IMR-90 (cell line): ENCODE measurements at regions not wholly inside any gene's neighbourhood (a gene's known extent, or its start where the extent isn't known, plus 50 kb on each side); places are given as distances from the start of the nearest gene placed in this dataset.

Experiments used
- ATAC-seq: fragments of 200-7000 bp; cut with Tn5 transposase; 2 replicates; pipeline ENCODE4 v1.9.1; 2020; ENCODE audit warnings: low read depth, mild to moderate bottlenecking, moderate library complexity
- BruUV-seq: library from RNA; stranded (reverse); fragments of 400-500 nt; replicated peaks from 2 replicates; lab custom pipeline; 2021; lab: Mats Ljungman, UMichigan
- CTCF ChIA-PET: fragments of 300-600 bp; formaldehyde crosslinking; extraction: SDS; loops from one replicate; lab custom pipeline; 2021; ENCODE audit warnings: antibody characterized with exemption; lab: Yijun Ruan, JAX
- POLR2A ChIA-PET: fragments of 300-600 bp; sonication (Branson Sonifier 250); formaldehyde crosslinking; loops from one replicate; lab custom pipeline; 2022; ENCODE audit warnings: antibody characterized with exemption; ENCODE audit not compliant: unreplicated experiment; lab: Charles Lee
- DNase-seq: peaks from one replicate; pipeline ENCODE4 v3.0.0; 2013
- H2AFZ ChIP-seq: replicated peaks from 2 replicates; pipeline ENCODE3; 2013; ENCODE audit warnings: low read length, mild to moderate bottlenecking; ENCODE audit not compliant: poor library complexity
- H2AK5ac ChIP-seq: 2 replicates; pipeline ENCODE4 v1.6.1; 2013; ENCODE audit warnings: low read depth, low read length, inconsistent platforms
- H2AK9ac ChIP-seq: replicated peaks from 2 replicates; pipeline ENCODE3; 2013; ENCODE audit warnings: mild to moderate bottlenecking, low read depth, low read length, moderate library complexity; ENCODE audit not compliant: poor library complexity
- H2BK120ac ChIP-seq: 2 replicates; pipeline ENCODE4 v1.6.1; 2013; ENCODE audit warnings: low read depth, low read length, inconsistent platforms
- H2BK15ac ChIP-seq: 3 replicates; pipeline ENCODE4 v1.6.1; 2013; ENCODE audit warnings: low read depth, low read length, inconsistent platforms
- H2BK20ac ChIP-seq: 2 replicates; pipeline ENCODE4 v1.6.1; 2013; ENCODE audit warnings: low read depth, mild to moderate bottlenecking, inconsistent platforms, low read length, moderate library complexity
- H2BK5ac ChIP-seq: 2 replicates; pipeline ENCODE4 v1.6.1; 2013; ENCODE audit warnings: mild to moderate bottlenecking, low read depth, low read length, inconsistent platforms; ENCODE audit not compliant: poor library complexity, severe bottlenecking
- H3K14ac ChIP-seq: replicated peaks from 2 replicates; pipeline ENCODE4 v1.6.1; 2013; ENCODE audit warnings: low read depth, low read length, inconsistent platforms
- H3K18ac ChIP-seq: 2 replicates; pipeline ENCODE4 v1.6.1; 2013; ENCODE audit warnings: low read depth, low read length, control low read depth
- H3K23ac ChIP-seq: 2 replicates; pipeline ENCODE4 v1.6.1; 2013; ENCODE audit warnings: low read depth, low read length, inconsistent platforms
- H3K27ac ChIP-seq: 2 replicates; pipeline ENCODE4 v1.5.1; 2013; ENCODE audit warnings: mild to moderate bottlenecking, control low read depth, low read length; ENCODE audit not compliant: insufficient read depth
- H3K27me3 ChIP-seq: 2 replicates; pipeline ENCODE4 v1.6.1; 2013; ENCODE audit warnings: low read length; ENCODE audit not compliant: control insufficient read depth, insufficient read depth
- H3K36me3 ChIP-seq: 2 replicates; pipeline ENCODE4 v1.6.1; 2013; ENCODE audit warnings: low read length, mixed read lengths; ENCODE audit not compliant: control insufficient read depth, insufficient read depth
- H3K4ac ChIP-seq: 2 replicates; pipeline ENCODE4 v1.6.1; 2013; ENCODE audit warnings: low read depth, low read length, inconsistent platforms
- H3K4me1 ChIP-seq: 2 replicates; pipeline ENCODE4 v1.6.1; 2013; ENCODE audit warnings: low read length, mixed read lengths; ENCODE audit not compliant: control insufficient read depth, insufficient read depth
- H3K4me2 ChIP-seq: 2 replicates; pipeline ENCODE4 v1.6.1; 2013; ENCODE audit warnings: low read depth, mild to moderate bottlenecking, control low read depth, low read length, moderate library complexity
- H3K4me3 ChIP-seq: 2 replicates; pipeline ENCODE4 v1.5.1; 2013; ENCODE audit warnings: low read depth, mild to moderate bottlenecking, control low read depth, low read length, moderate library complexity; ENCODE audit not compliant: insufficient read depth
- H3K56ac ChIP-seq: 2 replicates; pipeline ENCODE4 v1.6.1; 2013; ENCODE audit warnings: low read length, inconsistent platforms; ENCODE audit not compliant: insufficient read depth; ENCODE audit errors: extremely low read depth
- H3K79me1 ChIP-seq, 2 experiments: 2 replicates each; pipeline ENCODE4 v1.6.1; 2013; ENCODE audit warnings: low read length in 2 of 2, inconsistent platforms in 1 of 2, low read depth in 1 of 2
- H3K9ac ChIP-seq: 2 replicates; pipeline ENCODE4 v1.6.1; 2013; ENCODE audit warnings: low read depth, low read length, control low read depth
- H3K9me1 ChIP-seq: 2 replicates; pipeline ENCODE4 v1.6.1; 2013; ENCODE audit warnings: low read length, inconsistent platforms; ENCODE audit not compliant: insufficient read depth
- H3K9me3 ChIP-seq: 2 replicates; pipeline ENCODE4 v1.6.1; 2013; ENCODE audit warnings: low read length; ENCODE audit not compliant: control insufficient read depth, insufficient read depth
- H4K20me1 ChIP-seq: 2 replicates; pipeline ENCODE4 v1.6.1; 2013; ENCODE audit warnings: low read length, inconsistent platforms; ENCODE audit not compliant: insufficient read depth
- H4K5ac ChIP-seq: 2 replicates; pipeline ENCODE4 v1.6.1; 2013; ENCODE audit warnings: mild to moderate bottlenecking, low read depth, low read length, control low read depth
- H4K8ac ChIP-seq, 2 experiments: 2 replicates each; pipeline ENCODE4 v1.6.1; 2013; ENCODE audit warnings: low read depth in 2 of 2, low read length in 2 of 2, control low read depth in 1 of 2, inconsistent platforms in 1 of 2
- H4K91ac ChIP-seq: 2 replicates; pipeline ENCODE4 v1.6.1; 2013; ENCODE audit warnings: low read depth, low read length, inconsistent platforms; ENCODE audit not compliant: insufficient read depth
- CEBPB ChIP-seq: IDR thresholded peaks from 2 replicates; pipeline ENCODE4 v1.6.1; 2012; ENCODE audit warnings: low read depth, low read length, improper control_type of control experiment
- CTCF ChIP-seq: conservative IDR thresholded peaks from 2 replicates; pipeline ENCODE4 v1.5.1; 2012; ENCODE audit warnings: mild to moderate bottlenecking, low read depth, low read length, improper control_type of control experiment
- WGBS, 2 experiments: methylation state at CpG; one replicate each; pipeline versions ENCODE4 v1.1.5 to v1.1.7; 2013; ENCODE audit warnings: missing lambda C conversion rate in 2 of 2; ENCODE audit not compliant: insufficient read length in 1 of 2; ENCODE audit errors: extremely low coverage in 2 of 2; 5-methylcytosine and 5-hydroxymethylcytosine counted together
- dilution Hi-C: fragments of 300-500 bp; cut with HindIII; formaldehyde crosslinking; loops from one replicate; pipeline ENCODE4 v1.14.3; 2018; ENCODE audit warnings: low sequenced_read_pairs; ENCODE audit not compliant: unreplicated experiment
- in situ Hi-C: fragments of 300-500 bp; cut with MboI; formaldehyde crosslinking; loops from 3 replicates; pipeline ENCODE4 v1.14.3; 2019; ENCODE audit warnings: low sequenced_read_pairs, inconsistent platforms, mixed read lengths
- intact Hi-C: fragments of 100-400 bp; cut with micrococcal nuclease; formaldehyde crosslinking; loops from 2 replicates; pipeline ENCODE4 v1.10.0; 2022

- Histone ChIP-seq H3K14ac (no peak overlapping the region), H3K4me3 (no peak overlapping the region), H2AK5ac (no peak overlapping the region), H2BK20ac (no peak overlapping the region), H4K8ac (no peak overlapping the region), H3K9me3 (no peaks in the 10 kb centered on the region), H3K23ac (no peak overlapping the region), H3K36me3 (no peaks in the 10 kb centered on the region), H3K9ac (no peak overlapping the region), H4K20me1 (no peaks in the 10 kb centered on the region), H3K18ac (no peak overlapping the region), H2AK9ac (no peak overlapping the region), H2BK15ac (no peak overlapping the region; the same call in 2 of the 3 replicates), H3K56ac (no peak overlapping the region), H2BK120ac (no peak overlapping the region), H3K79me1 (no peaks in the 10 kb centered on the region), H3K27me3 (no peaks in the 10 kb centered on the region), H3K27ac (no peak overlapping the region), H3K4ac (no peak overlapping the region), H2BK5ac (no peak overlapping the region), H4K91ac (no peak overlapping the region), H4K5ac (no peak overlapping the region), H3K4me2 (no peak overlapping the region), H3K4me1 (peaks cover 3% of the 10 kb centered on the region), H2AFZ (no peak overlapping the region), H3K9me1 (no peaks in the 10 kb centered on the region)
- no TSS peak for BruUV-seq
- DNase-seq (peak; percentile 35), ATAC-seq (no peak)
- intact Hi-C loops, result no loop called here
- TF ChIP-seq CTCF, result no peak
- TF ChIP-seq CEBPB, result peak; percentile 81
- in situ Hi-C loops, result no loop called here
- WGBS, 2 experiments, result no CpG with 5 or more reads among the region's 1 CpG
- dilution Hi-C loops, result no loop called here
- ChIA-PET CTCF (no interaction called here), POLR2A (no interaction called here)
Measured at GRCh38 chr4:126465341-126465740, 1150.6 kb downstream of the FAT4 start.
